GM21367 (cell line): ENCODE measurements at regions not wholly inside any gene's neighbourhood (a gene's known extent, or its start where the extent isn't known, plus 50 kb on each side); places are given as distances from the start of the nearest gene placed in this dataset.
"Not testable (repeated sequence)": the region's sequence is repeated elsewhere in the genome, so short reads cannot be mapped to it uniquely, and the experiment has no call there.

Experiments
- ATAC-seq: cut with Tn5 transposase; IDR thresholded peaks from one replicate; pipeline ENCODE4 v1.9.1; 2021; ENCODE audit not compliant: unreplicated experiment

- ATAC-seq: no peak
Measured at GRCh38 chr12:111122458-111122878, 202.1 kb upstream of the MYL2 start.

- no peak for ATAC-seq
Measured at GRCh38 chr12:111121840-111122239, 201.5 kb upstream of the MYL2 start.

- ATAC-seq: no peak
Measured at GRCh38 chr12:111120578-111120977, 200.2 kb upstream of the MYL2 start.

GRCh38 chr12:111117017-111117416, 196.6 kb upstream of the MYL2 start:
- no peak for ATAC-seq

GRCh38 chr12:111113313-111113712, 192.9 kb upstream of the MYL2 start:
- not testable (repeated sequence) for ATAC-seq

GRCh38 chr12:111112311-111113098, 192.1 kb upstream of the MYL2 start:
- ATAC-seq: no peak

GRCh38 chr12:111111681-111112080, 191.3 kb upstream of the MYL2 start:
- ATAC-seq: no peak

GRCh38 chr12:111110556-111110955, 190.2 kb upstream of the MYL2 start:
- no peak for ATAC-seq

GRCh38 chr12:111108726-111109125, 188.3 kb upstream of the MYL2 start:
- no peak for ATAC-seq

GRCh38 chr12:111107392-111108178, 187.2 kb upstream of the MYL2 start:
- no peak for ATAC-seq

- no peak for ATAC-seq
Measured at GRCh38 chr12:111105294-111105693, 184.9 kb upstream of the MYL2 start.

- no peak for ATAC-seq
Measured at GRCh38 chr12:111103583-111103982, 183.2 kb upstream of the MYL2 start.

- no peak for ATAC-seq
Measured at GRCh38 chr12:111102102-111102739, 181.8 kb upstream of the MYL2 start.

- ATAC-seq: no peak
Measured at GRCh38 chr12:111101003-111101402, 180.6 kb upstream of the MYL2 start.

- ATAC-seq: no peak
Measured at GRCh38 chr12:111100554-111100953, 180.2 kb upstream of the MYL2 start.

- no peak for ATAC-seq
Measured at GRCh38 chr12:111100003-111100402, 179.6 kb upstream of the MYL2 start.

- ATAC-seq: no peak
Measured at GRCh38 chr12:111099186-111099585, 178.8 kb upstream of the MYL2 start.

- no peak for ATAC-seq
Measured at GRCh38 chr12:111094157-111095010, 174.0 kb upstream of the MYL2 start.

- ATAC-seq: no peak
Measured at GRCh38 chr12:111093428-111094142, 173.2 kb upstream of the MYL2 start.

GRCh38 chr12:111091051-111091450, 170.7 kb upstream of the MYL2 start:
- ATAC-seq: no peak
